ENCODE measurements at regions not wholly inside any gene's neighbourhood (a gene's known extent, or its start where the extent isn't known, plus 50 kb on each side); places are given as distances from the start of the nearest gene placed in this dataset.

DNA sequence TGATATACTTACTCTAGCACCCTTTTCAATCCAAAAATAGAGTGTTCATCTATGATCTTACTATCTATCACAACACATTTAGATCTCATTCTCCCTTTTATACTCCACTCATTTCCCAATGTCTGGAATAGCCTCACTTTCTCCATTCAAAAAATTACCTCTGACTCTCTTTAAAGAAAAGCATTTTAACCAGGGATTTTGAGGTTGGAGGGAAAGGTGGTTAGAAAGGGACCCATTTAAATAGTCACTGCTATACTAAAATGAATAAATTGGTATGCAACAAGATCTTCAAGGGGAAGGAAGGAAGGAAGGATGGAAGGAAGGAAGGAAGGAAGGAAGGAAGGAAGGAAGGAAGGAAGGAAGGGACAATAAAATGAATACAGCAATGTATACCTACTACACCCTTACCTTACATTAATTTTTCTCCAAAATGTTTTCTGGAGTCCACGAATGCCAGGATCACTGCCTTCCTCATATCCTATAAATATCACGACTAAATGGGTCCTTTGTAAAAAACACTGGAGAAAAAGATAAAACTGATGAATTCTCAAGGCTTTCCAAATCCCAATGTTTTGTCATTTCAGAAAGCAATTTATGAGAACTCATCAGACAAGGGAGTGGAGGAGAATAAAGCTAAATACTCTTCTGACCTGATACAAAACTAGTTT, 202.7 kb downstream of the ZEB2 start:
- TF ChIP-seq, protein P1, sequence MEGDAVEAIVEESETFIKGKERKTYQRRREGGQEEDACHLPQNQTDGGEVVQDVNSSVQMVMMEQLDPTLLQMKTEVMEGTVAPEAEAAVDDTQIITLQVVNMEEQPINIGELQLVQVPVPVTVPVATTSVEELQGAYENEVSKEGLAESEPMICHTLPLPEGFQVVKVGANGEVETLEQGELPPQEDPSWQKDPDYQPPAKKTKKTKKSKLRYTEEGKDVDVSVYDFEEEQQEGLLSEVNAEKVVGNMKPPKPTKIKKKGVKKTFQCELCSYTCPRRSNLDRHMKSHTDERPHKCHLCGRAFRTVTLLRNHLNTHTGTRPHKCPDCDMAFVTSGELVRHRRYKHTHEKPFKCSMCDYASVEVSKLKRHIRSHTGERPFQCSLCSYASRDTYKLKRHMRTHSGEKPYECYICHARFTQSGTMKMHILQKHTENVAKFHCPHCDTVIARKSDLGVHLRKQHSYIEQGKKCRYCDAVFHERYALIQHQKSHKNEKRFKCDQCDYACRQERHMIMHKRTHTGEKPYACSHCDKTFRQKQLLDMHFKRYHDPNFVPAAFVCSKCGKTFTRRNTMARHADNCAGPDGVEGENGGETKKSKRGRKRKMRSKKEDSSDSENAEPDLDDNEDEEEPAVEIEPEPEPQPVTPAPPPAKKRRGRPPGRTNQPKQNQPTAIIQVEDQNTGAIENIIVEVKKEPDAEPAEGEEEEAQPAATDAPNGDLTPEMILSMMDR (IDR thresholded peaks at IDR 0.05; ENCODE audit: control extremely low read depth, extremely low read depth, low read depth, missing control alignments) = no peak
- CTCF ChIA-PET = interaction anchor here (1.1 kb wide), 1 partner anchor 11 kb away, joined by 3 read pairs; no protein-coding TSS in a partner anchor
- POLR2A ChIA-PET = no interaction called here
- no peak for DNase-seq (ENCODE audit: extremely low spot score)

DNA sequence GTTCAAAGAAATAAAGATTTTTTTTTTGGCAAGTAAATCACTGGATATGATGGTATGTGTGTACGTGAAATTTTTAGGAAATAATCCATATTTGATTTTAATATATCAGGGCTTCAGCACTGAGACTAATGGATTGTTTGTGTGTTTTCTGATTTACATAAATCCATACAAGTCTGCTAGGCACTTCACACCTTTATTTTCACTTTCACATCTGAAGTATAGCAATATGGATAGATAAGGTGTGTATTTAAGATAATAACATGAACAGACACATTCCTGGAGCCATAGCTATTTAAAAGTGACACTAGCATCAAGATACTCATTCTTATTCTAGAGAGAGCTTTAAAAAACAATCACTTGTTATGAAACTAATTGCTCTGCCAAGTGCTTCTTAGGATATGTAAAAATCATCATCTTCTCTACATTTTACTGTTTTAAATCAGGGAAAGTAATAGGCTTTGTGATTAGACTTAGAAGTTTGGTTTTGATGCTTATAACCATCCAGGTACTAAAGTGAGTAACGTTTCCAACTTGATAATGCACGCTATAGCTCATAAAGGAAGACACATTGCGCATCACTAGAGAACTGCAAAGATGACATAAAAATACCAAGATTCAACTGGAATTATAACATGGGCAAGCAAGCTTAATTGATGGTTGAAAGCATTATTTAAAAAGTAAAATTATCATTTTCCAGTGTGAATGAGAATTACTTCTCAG, 208.9 kb downstream of the ZEB2 start:
- ChIA-PET CTCF (interaction anchor here (1.6 to 1.8 kb wide), 4 partner anchors 9 to 19 kb away, joined by 3 to 8 read pairs (median 6); no protein-coding TSS in a partner anchor), POLR2A (no interaction called here)
- DNase-seq (ENCODE audit: extremely low spot score) = no peak
- TF ChIP-seq, protein P1 (IDR thresholded peaks at IDR 0.05; ENCODE audit: control extremely low read depth, extremely low read depth, low read depth, missing control alignments) = no peak

DNA sequence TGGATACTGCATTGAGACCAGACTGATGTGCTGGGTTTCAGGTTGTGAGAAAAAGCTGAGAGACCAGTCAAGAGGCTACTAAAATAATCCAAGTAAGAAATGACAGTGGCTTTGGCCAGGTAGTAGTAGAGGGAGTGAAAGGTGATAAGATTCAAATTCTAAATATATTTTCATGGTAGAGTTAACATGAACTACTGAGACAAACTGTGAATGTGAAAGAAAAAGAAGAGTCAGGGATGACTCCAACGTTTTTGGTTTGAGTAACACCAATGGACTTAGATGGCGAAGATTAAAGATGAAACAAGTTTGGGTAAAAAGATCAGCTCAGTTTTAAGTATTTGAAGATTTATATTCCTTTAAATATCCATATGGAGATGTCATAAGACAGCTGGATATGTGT, 209.4 kb downstream of the ZEB2 start:
- TF ChIP-seq, protein P1 (IDR thresholded peaks at IDR 0.05; ENCODE audit: control extremely low read depth, extremely low read depth, low read depth, missing control alignments) = no peak
- ChIA-PET POLR2A (no interaction called here), CTCF (interaction anchor here (1.6 kb wide), 3 partner anchors 9 to 19 kb away, joined by 3 to 8 read pairs (median 6); no protein-coding TSS in a partner anchor)
- no peak for DNase-seq (ENCODE audit: extremely low spot score)

DNA sequence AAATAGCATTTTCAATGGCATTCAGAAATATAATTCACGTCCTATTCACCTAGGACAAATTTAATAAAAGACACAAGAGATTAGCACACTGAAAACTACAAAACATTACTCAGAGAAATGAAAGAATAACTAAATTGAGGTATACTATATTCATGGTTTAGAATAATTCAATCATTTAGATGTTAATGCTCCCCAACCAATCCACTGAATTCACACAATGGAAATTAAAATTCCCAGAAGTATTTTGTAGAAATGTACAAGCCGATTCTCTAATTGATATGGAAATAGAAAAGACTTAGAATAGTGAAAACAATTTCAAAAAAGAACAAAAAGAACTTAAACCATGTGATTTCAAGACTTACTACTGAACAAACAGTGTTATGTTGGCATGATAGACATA, 212.2 kb downstream of the ZEB2 start:
- DNase-seq (ENCODE audit: extremely low spot score) = no peak
- TF ChIP-seq, protein P1 (IDR thresholded peaks at IDR 0.05; ENCODE audit: control extremely low read depth, extremely low read depth, low read depth, missing control alignments) = no peak
- ChIA-PET POLR2A (no interaction called here), CTCF (interaction anchor here (1.0 kb wide), 1 partner anchor 16 kb away, joined by 3 read pairs; no protein-coding TSS in a partner anchor)

DNA sequence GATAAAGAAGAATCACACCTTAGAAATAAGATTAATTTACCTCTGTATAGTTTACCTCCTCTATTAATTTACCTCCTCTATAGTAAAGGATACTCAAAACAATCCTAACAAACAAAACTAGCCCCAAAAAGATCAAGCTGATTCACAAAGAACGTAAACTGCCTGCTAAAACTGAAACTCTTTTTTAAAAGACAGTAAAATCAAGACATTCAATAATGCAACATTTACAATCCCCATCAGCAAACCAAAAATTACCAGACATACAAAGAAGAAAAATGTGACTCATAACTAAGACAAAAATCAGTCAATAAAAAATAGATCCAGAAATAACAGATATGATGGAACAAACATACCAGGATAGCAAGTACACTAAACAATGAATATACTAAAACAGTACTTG, 215.7 kb downstream of the ZEB2 start:
- DNase-seq (ENCODE audit: extremely low spot score) = no peak
- TF ChIP-seq, protein P1 (IDR thresholded peaks at IDR 0.05; ENCODE audit: control extremely low read depth, extremely low read depth, low read depth, missing control alignments) = no peak
- ChIA-PET POLR2A (no interaction called here), CTCF (interaction anchor here (1.0 to 2.4 kb wide), 2 partner anchors 9 to 12 kb away, joined by 3 to 5 read pairs; no protein-coding TSS in a partner anchor)

DNA sequence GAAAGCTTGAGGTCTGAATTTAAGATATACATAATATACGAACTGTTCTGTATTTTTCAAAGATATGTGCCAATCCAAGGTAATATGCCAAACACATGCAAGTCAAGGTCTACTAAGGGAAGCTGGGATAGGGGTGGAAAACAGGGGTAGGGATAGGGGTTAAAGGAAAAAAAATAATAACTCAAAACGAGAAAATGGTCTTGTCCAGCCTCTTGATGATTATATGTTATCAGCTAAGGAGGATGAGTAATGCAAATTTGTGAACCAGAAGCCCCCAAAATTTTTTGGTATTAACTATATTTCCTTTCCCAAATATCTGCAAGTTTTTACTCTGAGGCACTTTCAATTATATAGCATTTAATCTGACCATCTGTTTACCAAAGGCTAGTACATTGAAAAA, 219.3 kb downstream of the ZEB2 start:
- TF ChIP-seq, protein P1 (IDR thresholded peaks at IDR 0.05; ENCODE audit: control extremely low read depth, extremely low read depth, low read depth, missing control alignments) = no peak
- ChIA-PET POLR2A (no interaction called here), CTCF (interaction anchor here (0.9 to 2.0 kb wide), 2 partner anchors 9 to 11 kb away, joined by 3 to 6 read pairs; no protein-coding TSS in a partner anchor)
- DNase-seq (ENCODE audit: extremely low spot score) = no peak
